Cardiac fibroblast (primary cell): ENCODE measurements at regions not wholly inside any gene's neighbourhood (a gene's known extent, or its start where the extent isn't known, plus 50 kb on each side); places are given as distances from the start of the nearest gene placed in this dataset.
A peak's percentile ranks its signal among the peaks of the same experiment; 100 is the strongest.

Experiments used
- DNase-seq, 2 donors: peaks; one replicate each; pipeline versions ENCODE4 v3.0.0 to v3.0.0-alpha.2; 2010; ENCODE audit warnings: low read depth in 2 of 2
- H3K4me3 ChIP-seq, 2 donors: replicated peaks in 1 of 2; 1 replicate in 1 of 2; 2 replicates in 1 of 2; pipeline ENCODE4 v1.5.1; 2011; ENCODE audit warnings: low read depth in 2 of 2, low read length in 2 of 2, mild to moderate bottlenecking in 2 of 2, moderate library complexity in 1 of 2
- TF ChIP-seq, protein P1 (sequence below): IDR thresholded peaks from one replicate; pipeline ENCODE4 v1.5.1; 2011; ENCODE audit warnings: low read depth, mild to moderate bottlenecking, low read length, inconsistent platforms

DNA sequence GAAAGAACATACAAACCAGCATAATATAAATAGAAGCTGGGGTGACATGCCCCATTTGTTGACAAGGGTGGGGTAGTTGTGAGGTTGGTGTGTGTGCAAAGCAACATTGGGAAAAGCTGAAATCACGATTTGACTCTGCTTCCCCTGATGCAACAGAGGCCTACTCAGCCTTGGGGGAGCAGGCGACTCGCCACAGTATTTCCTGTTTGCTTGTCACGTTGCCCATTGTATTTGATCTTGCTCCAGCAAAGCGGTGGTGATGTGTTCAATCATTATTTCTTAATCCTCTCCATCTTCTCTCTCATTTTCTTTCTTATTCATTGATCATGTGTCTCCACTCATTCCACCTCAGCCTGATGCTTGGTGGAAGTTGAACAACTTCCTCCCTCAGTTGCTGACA lies 165.8 kb upstream of the CITED2 start:
- TF ChIP-seq, protein P1, sequence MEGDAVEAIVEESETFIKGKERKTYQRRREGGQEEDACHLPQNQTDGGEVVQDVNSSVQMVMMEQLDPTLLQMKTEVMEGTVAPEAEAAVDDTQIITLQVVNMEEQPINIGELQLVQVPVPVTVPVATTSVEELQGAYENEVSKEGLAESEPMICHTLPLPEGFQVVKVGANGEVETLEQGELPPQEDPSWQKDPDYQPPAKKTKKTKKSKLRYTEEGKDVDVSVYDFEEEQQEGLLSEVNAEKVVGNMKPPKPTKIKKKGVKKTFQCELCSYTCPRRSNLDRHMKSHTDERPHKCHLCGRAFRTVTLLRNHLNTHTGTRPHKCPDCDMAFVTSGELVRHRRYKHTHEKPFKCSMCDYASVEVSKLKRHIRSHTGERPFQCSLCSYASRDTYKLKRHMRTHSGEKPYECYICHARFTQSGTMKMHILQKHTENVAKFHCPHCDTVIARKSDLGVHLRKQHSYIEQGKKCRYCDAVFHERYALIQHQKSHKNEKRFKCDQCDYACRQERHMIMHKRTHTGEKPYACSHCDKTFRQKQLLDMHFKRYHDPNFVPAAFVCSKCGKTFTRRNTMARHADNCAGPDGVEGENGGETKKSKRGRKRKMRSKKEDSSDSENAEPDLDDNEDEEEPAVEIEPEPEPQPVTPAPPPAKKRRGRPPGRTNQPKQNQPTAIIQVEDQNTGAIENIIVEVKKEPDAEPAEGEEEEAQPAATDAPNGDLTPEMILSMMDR = no peak
- H3K4me3 ChIP-seq = peak overlapping the region in 1 of 2 donors; percentile 7
- DNase-seq = peak; percentile 61 to 93

DNA sequence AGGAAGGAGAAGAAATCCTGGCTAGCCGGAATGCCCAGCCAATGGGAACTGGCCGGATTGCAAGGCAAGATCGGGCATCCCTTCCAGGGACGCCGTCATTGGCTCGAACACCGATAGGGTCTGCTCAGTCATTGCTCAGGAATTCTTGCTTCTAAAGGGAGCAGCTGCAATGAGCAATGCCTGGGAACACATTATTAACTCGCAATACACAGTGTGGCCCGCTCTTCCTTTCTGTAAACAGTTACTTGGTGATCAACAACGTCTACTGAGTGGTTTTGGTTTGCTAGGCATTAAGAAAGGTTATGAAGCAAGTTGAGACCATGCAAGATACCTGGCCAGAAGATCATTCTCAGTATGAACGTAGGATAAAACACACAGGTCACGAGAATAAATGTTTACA lies 165.4 kb upstream of the CITED2 start:
- H3K4me3 ChIP-seq = peak overlapping the region in 1 of 2 donors; percentile 7
- peak; percentile 92 to 99 for DNase-seq
- TF ChIP-seq, protein P1 = no peak

DNA sequence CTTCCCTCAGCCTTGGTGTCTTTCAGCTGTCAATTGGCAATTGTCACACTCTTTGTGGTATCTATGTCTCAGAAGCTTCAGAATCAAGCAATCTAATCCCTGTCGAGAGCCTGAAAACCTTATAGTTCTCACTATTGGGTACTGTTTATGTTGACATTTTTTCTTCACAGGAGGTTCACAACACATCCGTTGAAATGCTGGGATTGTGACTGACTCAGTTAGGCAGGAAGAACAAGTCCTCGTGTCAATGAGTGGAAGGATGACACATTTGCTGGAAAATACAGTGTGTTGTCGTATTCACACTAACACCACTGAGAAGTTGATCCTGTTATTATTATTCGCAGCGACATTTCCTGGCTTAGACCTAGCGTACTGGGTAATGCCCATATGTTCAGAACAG lies 163.9 kb upstream of the CITED2 start:
- DNase-seq = peak in 1 of 2 donors; percentile 45
- TF ChIP-seq, protein P1 = no peak
- H3K4me3 ChIP-seq = no peak overlapping the region

DNA sequence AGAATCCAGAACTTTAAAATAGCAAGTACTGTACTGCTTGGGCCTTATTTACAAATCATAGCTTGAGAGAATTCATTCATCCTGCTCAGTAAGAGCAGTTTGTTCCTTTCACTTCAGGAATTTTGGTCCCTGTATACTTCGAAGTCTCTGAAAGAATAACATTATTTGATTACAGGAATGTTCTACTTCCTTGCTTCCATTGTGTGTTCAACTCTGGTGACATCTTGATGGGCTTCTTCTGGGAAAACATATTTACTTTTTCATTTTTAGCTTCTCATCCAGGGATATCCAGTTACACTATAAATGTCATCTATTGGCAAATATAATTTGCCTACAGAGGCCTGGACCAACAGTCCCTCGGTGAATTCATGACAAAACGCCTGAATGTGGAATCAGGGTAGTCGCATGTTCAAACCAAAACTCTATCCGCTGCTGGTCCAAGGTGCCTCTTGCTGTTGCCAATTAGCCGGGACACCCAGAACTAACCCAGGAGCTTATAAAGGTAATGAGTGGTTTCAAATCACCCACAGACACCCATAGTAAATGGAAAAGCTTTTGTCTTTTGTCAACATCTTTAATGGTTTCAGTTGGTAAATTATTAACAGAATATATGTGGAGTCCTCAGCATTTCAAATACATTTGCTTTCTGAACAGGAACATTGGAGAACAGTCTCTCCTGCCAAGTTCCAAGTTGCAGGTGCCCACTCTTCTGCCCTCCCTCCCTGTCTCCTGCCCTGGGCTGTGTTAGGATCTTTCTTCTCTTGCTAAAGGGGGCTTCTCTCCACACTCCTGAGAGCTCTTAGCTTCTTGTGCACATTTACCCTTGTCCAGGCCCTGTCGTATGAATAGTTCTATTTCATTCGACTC lies 162.5 kb upstream of the CITED2 start:
- no peak overlapping the region for H3K4me3 ChIP-seq
- TF ChIP-seq, protein P1 = no peak
- DNase-seq = peak in 1 of 2 donors; percentile 43

DNA sequence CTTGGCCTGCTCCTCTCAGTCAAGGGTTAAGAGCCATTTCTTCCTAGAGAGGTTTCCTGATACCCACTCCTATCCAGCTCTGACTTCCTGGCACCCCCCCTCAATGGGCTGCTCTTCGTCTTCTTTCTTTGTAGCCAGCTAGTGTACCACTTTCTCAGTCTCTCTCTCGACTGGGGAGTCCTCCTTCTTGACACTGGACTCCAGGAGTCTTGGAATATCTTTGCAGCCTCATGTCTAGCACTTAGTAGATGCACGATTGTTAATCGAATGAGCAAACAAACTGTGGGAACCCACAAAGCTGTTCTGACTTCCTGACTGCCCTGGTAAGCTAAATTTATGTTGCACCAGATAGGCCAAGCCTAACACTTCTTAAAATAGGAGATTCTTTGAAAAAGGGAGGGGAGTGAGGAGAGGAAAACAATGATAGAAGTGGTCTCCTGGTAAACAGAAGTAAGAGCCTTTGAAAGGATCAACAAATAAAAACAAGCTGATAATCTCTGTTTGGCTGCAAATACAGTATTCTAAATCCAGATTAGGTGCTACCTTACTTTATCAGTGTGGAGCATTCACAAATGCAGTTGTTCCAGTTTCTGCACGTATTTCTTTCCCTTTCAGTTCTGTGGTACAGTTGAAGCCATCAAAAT lies 160.1 kb upstream of the CITED2 start:
- DNase-seq = no peak
- H3K4me3 ChIP-seq = no peak overlapping the region
- TF ChIP-seq, protein P1 = no peak

DNA sequence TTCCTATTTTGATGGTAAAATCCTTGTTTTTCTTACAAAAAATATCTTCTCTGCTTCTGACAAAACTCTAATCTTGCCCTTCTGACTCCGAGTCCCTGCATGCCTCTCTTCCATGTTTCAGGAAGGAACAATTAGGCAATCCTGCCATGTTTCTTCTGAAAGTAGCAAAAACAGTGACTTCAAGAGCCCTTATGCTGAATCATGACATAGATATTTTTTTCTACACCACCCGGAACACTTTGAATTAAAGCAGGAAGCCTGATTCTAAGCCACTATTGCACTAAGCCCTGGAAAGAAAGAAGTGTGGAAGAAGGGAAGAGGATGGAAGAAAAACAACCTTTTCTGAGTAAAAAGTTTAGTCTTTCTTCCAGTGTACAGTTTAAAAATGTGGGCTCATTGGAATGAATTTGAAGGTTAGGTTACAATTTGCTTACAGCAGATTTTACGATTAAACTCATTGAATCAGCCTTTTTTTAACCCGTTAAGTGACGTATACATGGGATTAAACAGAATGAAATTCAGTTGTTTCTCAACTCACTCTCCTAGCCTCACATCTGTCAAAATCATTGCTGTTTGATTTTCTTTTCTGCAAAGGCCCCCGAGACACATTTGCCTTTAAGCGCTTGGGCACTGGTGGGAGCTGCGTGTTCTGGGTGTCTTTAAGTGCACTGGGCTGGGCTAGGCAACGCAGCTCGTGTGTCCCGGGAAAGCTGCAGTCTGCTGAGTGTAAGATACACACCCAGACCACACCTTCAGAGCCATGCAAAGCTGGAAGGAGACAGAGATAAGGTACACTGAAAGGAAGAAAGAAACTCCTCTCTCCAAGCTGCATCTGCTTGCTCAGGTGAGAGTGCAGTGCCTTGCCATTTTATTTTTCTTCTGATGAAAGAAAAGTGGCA lies 159.4 kb upstream of the CITED2 start:
- peak; percentile 91 to 94 for DNase-seq
- TF ChIP-seq, protein P1 = no peak
- H3K4me3 ChIP-seq = no peak overlapping the region
